ENCODE measurements at regions not wholly inside any gene's neighbourhood (a gene's known extent, or its start where the extent isn't known, plus 50 kb on each side); places are given as distances from the start of the nearest gene placed in this dataset.

GRCh38 chrX:13469963-13470684, 99.3 kb upstream of the EGFL6 start:
- TF ChIP-seq NPAS2 (CRISPR knock-in tag; IDR thresholded peaks at IDR 0.05; ENCODE audit: borderline replicate concordance) (no peak), FOSL2 (CRISPR knock-in tag; IDR thresholded peaks at IDR 0.05) (no peak), THAP8 (CRISPR knock-in tag; IDR thresholded peaks at IDR 0.05; ENCODE audit: borderline replicate concordance) (no peak), NBN (conservative IDR thresholded peaks at IDR 0.05) (no peak), CTCF (CRISPR knock-in tag; IDR thresholded peaks at IDR 0.05) (no peak), ZNF776 (CRISPR knock-in tag; IDR thresholded peaks at IDR 0.05) (no peak), NR3C1 (CRISPR knock-in tag; IDR thresholded peaks at IDR 0.05) (no peak), SMYD3 (CRISPR knock-in tag; IDR thresholded peaks at IDR 0.05) (no peak)

All from HepG2 (cell line).